HG02870 (cell line): ENCODE measurements at regions not wholly inside any gene's neighbourhood (a gene's known extent, or its start where the extent isn't known, plus 50 kb on each side); places are given as distances from the start of the nearest gene placed in this dataset.
"Not testable (repeated sequence)": the region's sequence is repeated elsewhere in the genome, so short reads cannot be mapped to it uniquely, and the experiment has no call there.

Source experiments
- ATAC-seq: cut with Tn5 transposase; IDR thresholded peaks from one replicate; pipeline ENCODE4 v1.9.1; 2021; ENCODE audit warnings: mild to moderate bottlenecking, moderate library complexity; ENCODE audit not compliant: unreplicated experiment

DNA sequence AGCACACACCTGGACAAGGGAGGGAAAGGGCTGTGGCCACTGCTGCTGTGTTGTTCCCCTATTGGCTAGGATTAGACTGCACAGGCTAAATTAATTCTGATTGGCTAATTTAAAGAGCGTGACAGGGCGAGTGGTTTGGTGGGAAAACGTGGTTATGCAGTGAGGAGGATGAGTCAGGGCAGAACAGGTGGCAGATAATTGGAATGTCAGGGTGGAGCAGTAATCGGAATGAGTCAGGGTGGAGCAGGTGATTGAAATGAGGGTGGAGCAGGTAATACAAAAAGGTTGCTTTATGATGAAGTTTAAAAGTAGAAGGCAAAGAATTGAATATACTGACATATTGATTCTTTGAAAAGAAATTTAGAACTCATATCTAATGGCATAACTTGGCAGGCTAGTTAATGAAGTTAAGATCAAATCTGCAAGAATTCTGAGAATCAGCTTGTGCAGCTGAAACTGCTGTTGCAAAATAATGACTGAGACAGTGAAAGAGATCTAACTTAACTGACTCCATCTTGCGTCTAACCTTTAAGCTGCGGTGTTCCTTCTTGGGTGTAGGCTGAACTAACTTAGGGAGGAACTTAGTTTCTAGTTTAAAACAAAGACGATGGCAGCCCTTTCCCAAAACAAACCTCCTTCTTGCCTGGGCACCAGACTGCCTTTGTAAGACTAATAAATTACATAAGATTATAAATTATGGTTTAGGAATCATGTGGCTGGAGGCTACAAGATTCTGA, 174.3 kb downstream of the UTP18 start:
- no peak for ATAC-seq

DNA sequence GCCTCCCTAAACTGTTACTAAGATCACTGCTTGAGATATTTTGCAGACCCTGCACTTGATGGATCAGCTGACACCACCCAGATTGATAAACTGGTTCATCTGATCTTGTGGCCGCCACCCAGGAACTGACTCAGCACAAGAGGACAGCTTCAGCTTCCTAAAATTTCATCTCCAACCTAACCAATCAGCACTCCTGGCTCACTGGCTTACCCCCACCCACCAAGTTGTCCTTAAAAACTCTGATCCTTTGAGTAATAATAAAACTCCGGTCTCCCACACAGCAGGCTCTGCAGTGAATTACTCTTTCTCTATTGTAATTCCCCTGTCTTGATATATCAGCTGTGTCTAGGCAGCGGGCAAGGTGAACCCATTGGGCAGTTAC, 174.8 kb downstream of the UTP18 start:
- no peak for ATAC-seq

DNA sequence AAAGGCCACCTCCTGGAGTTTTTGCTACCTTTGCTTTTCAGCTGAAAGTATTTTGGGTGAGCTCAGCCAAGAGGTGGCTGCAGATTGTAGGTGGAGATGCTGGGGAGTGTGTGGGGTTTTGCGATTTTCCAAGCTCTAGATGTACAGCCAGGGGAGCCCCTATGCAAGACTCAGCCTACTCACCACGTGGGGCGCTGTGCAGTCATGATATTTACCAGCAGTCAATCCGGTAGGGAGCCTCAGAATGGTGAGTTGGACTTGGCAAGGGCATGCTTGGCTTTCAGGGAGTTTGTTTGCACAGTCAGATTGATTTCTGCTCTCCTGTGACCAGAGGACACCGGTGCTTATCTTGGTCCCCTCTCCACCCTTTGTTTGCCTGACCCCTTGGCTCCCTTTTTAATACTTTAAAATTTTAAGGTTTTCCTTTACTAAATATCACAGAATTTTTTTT, 175.3 kb downstream of the UTP18 start:
- no peak for ATAC-seq

DNA sequence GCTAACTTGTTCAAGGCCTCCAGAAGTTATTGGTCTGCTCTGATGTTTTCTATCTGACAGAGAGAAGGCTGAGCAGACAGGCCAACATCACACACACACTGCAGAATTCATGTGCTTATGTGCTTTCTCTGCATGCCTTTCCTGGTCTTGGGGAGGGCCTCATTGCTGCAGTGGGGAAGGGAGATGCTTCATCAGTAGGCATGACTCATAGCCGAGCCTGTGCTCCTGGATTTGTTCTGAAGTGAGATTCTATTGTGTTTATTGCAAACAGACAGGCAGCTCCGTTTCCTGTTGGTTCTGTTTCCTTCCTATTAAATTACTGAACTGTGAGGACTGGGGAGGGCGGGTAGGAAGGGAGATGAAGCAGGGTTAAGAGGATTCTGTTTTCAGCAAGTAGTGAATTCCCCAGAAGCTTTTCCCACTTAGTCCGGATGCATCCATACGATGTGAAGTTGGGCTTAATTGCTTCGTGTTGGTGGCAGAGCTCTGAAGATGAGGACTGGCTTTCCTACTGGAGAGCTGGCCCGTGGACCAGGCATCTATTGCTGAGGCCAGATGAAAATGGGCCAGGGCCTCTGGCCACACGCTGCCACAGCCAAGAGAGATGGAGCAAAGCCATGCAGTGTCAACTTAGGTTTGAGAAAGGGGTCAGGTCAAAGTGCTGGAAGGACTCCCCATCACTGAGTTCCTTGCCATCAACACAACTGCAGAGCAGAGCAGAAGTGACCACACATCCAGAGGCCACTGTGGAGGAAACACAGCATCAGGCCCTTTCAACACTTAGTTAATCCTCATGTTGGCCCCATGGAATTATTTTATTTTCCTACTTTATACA, 179.3 kb downstream of the UTP18 start:
- ATAC-seq = no peak

DNA sequence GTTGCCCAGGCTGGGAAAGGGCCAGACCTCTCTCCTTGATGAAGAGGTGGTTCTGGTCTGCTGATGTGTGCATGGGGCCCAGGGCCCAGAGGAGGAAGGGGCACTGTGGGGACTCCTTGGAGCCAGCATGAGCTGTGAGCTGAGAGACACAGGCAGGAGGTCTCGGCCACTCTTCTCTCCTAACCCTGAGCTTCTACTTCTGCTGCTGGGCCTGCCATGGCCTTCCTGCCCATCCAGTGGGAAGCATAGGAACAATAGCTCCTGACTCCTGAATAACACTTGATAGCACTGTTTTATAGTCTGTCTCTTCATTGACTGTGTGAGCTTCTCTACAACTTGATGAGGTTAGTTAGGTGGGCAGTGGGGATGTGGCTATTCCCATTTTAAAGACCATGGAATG, 181.1 kb downstream of the UTP18 start:
- ATAC-seq = no peak

DNA sequence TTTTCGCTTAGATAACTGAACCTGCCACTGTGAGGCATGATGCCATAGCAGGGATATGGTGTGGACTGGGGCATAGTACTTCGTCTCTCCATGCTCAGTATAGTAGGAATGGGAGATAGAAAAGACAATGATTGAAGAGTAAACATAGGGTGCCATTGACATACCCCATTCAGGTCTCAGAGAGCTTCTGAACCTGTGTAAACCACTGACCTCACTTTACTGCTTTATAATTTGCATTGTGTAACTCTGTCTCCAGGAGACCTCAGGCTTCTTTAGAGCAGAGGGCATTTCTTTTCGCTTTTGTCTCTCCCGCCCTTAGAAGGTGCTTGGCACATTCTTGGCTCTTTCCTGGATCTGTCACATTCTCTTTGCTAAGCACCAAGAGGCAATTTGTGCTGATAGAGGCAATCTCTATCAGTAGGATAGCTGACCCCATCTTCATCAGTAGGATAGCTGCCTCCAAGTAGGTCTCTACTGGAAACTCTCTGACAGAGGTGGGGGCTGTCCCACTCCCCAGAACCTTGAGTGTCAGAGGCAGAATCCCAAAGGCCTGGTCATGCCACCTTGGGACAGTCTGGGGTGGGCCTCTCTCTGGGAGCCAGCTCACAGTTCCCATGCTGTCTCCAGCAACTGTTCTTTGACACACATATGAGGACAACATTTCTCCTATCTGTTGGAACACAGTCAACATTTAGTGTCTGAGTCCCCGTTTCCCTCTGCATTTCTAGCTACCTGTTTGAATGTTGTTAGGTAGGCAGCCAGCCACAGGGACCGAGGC, 181.9 kb downstream of the UTP18 start:
- no peak for ATAC-seq

DNA sequence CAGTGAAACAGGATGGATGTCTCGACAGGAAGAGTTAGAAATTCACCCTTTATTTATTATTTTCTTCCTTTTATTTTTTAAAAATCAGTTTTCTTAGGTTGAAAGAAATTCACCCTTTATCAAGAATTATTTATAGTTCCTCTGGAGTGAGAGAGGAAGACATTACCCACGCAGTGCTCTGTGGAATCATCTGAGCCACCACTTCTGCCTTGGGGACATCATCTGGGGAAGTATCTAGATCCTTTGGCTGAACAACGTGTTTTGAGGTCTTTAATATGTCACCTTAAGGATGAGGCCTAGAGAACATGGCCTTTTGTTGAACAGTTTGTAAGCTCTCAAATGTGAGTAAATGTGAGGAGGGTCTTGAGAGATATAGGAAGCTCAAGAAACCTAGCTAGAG, 183.3 kb downstream of the UTP18 start:
- ATAC-seq = no peak

DNA sequence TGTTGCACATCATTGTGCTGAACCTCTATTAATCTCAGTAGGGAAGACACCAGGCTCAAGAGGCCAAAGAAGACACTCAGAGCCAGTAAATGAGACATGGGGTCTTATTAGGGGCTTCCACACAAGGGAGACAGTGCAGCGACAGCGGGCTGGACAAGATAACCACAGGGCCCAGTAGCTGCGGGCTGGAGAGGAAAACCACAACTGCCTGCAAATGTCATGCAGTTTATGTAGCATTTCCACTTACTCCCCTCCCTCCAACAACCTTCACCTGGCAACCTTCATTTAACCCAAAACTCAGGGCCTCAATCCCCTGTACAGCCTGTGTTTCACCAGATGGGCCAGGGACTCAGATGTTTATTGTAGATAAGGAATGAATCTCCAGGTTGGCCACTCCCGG, 185.6 kb downstream of the UTP18 start:
- no peak for ATAC-seq

DNA sequence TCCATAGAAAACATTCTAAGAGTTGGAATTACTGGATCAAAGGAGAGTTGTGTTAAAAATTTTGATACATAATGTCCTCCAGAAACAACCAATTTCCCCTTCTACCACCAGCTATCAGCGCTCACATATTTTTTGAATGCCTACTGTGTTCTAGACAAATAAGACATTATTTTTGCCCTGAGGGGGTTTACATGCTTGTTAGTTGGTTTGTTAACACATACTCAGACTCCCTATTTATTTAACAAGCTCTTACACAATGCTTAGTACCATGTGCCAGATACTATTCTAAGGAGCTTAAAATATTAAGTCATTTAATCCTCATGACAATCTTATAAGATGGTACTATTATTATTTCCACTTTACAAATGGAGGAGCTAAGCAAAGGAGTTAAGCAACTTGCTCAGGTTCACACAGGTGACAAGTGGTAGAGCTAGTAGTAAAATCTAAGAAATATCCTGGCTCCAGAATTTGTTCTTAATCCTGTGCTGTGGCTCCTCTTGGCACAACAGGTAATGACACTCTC, 194.2 kb downstream of the UTP18 start:
- ATAC-seq = no peak

DNA sequence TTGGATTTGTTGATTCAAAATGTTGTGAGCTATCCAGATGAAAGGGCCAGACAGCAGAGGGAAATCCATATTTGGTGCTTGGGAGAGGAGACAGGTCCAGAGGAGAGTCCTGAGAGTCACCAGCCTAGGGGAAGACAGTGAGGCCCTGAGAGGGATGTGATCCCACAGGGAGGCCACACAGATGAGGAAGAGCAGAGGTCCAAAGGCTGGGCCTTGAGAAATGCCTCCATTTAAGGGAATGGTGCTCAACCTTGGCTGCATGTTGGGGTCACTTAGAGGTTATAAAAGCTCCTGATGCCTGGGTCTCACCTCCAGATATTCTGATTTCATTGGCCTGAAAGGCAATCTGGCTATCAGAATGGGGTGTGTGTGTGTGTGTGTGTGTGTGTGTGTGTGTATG, 194.9 kb downstream of the UTP18 start:
- no peak for ATAC-seq

DNA sequence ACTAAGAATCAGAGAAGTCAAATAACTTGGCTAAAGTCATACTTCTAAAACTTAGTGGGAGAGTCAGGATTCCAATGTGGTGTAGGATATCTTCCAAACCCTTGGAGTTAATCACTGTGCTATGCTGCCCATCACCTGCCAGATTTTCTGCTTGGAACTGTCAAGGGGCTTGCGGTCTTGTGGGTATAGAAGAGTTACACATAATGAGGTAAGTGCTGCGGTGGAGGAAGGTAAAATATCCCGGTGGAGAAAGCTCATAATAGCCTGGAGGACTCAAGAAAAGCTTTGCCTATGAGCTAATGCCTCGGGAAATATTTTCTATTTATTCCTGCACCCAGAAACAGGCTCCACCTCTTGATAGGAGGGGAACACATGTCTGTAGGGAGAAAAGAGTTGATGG, 195.6 kb downstream of the UTP18 start:
- ATAC-seq = no peak

DNA sequence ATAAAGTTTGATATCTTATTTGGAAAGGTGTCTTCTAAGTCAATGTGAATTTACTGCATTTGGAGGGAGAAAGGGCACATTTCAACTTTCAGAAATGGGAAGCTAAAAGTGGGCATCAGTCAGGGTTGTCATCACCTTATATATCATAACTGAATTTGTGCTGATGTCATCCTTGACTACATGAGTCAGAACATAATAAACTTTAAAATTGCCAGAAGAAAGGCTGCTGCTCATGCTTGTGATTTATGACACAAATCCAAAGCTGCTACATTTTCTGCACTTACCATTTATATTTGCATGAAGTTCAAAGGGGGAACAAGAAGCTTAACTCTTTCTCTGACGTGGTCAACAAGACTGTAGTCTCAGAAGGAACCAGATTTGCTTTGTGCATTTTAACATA, 196.6 kb downstream of the UTP18 start:
- no peak for ATAC-seq

DNA sequence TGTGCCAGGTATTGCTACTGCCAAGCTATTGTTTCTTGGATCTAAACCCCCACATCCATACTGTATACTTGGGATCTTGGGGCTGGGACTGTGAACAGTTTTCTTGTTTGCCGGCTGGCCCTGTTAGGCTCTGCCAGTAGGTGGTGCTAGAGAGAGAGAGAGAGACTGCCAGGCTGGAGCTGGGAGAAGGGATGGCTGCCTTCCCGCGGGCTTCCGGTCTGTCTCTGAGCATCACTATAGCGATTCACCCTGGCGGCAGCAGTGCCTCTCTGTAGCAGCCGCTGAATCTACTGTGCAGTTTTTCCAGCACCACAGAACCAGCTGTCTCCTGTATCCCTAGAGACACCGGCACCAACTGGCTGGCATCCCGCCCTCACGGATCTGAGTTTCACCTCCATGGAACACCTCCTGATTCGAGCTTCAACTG, 201.2 kb downstream of the UTP18 start:
- ATAC-seq = peak; percentile 87

DNA sequence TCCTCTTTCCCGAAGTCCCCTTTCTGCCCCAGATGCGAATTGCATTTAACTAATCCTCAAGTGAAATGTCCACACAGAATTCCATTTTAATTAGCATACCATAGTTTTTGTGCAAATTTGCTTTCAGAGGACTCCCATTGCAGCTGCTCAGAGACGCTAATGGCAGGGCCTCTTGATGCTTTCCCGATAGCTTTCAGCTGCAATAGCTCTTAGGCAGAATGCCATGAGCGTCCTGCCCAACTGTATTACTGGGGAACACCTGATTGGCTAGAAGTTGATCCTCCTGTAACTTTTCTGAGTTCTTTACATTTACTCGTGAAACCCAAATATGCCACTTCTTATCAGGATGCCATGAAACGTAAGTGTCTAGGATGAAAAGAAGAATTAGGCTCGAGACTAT, 203.0 kb downstream of the UTP18 start:
- no peak for ATAC-seq

DNA sequence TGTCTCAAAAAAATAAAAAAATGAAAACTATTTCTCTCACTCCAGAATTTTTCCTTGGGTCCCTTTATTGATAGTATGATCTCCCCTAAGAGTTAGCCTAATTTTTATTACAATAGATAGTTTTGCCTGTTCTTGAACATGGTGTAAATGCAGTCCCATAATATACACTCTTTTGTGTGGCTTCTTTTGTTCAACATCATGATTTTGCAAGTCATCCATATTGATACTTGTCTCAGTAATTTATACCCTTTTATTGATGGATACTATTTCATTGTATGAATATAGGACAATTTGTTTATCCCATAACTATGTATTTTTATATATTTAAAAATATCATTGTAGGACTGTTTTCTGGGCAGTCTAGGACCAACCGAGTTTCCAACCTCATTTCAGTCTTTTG, 207.0 kb downstream of the UTP18 start:
- no peak for ATAC-seq

DNA sequence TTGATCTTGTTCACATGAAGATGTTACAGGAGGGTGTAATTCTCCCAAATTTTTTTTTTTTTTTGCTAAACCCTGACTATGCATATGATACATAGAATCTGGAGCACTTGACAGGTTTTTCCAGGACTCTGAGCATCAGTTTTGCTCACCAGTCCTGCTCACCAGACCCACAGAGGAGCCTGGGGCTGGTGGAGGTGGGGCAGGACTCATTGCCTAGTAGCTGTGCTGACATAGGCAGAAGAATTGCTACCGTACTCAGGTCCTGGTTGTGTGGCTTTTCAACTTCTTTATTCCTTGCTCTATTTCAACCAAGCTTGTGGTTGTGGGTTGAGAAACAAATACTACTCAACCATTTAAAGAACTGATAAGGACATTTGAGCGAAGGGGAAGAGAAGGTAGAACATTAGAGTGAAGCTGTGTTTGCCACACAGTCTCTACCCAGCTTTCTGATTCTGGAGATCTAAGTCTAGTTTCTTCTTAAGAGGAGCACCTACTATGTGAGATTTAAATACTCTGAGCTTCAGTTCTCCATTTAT, 212.4 kb downstream of the UTP18 start:
- no peak for ATAC-seq

DNA sequence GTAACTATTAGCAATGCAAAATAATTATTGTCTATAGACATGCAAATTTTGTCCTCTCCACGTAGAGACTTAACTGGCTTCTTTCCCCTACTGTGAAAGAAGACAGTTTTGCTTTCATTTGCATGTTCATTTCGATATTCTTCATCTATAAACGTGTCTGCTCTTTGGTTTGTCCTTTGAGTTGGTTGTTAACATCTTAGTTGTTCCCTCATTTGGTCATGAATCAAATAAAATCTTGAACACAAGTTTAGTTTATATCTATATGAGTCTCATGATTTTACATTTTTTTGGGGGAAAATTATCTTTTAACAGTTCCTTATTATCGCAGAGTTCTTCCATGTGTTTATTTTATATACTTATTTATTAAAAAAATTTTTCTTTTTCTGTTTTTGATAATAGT, 214.4 kb downstream of the UTP18 start:
- ATAC-seq = no peak

DNA sequence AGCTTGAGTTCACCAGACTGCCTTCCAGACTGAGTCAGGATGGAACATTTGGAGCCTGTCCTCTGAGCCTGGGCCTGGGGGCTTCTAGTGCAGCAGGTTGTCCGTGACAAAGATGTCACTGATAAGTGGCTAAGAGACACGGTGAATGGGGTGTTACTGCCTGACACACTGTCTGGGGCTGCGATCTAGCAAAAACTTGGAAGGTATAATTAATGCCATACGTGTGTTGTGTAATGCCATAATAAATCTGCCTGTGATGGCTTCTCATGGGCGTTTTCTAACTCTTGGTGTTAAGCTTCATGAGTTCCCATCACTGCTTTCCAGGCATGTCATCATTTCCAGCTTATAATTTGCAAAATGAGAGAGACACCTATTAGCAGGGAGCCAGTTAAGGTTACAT, 215.4 kb downstream of the UTP18 start:
- no peak for ATAC-seq

DNA sequence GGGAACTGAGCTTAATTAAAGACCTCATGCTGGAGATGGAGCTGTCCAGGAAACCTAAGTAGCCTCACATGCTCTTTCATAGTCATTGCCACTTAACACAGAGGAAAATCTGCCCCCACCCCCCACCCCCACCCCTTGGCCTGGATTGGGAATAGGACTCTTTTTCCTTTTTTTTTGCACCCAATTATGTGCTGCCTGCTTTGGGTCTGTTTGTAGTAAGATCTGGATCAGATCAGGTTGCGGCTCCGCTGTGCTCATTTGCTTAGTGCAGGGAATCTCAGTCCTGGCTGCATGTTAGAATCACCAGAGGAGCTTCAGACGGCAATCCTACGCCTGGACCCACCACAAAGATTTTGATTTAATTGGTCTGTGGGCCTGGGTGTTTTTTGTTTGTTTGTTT, 219.0 kb downstream of the UTP18 start:
- no peak for ATAC-seq

DNA sequence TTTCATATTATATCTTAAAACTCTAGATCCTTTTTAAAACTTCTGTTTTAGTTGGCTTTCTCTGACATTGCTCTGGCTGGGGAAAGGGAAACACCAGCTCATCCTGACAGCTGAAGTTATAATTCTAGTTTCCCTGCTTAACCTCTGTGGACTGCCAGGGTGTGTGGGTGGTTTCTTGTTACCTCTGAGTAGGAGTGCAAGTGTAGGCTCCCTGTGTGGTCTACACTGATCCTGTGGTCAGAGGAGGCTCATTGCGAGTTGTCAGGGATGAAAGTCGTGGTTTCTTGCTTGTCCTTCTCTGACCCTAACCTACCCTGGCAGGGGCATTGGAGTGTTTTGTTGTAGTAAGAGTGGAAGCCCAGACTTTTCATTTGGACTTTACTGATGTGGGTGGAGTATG, 221.0 kb downstream of the UTP18 start:
- ATAC-seq = no peak

DNA sequence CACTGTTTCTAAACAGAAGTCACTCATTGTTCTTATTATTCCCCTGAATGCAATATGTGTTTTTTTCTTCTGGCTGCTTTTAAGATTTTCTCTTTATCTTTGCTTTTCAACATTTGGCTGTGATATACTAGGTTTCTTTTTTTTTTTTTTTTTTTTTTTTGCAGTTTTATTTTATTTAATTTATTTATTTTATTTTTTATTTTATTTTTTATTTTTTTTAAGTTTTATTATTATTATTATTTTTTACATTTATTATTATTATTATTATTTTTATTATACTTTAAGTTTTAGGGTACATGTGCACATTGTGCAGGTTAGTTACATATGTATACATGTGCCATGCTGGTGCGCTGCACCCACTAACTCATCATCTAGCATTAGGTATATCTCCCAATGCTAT, 221.9 kb downstream of the UTP18 start:
- ATAC-seq = not testable (repeated sequence)
